ENCODE measurements at regions not wholly inside any gene's neighbourhood (a gene's known extent, or its start where the extent isn't known, plus 50 kb on each side); places are given as distances from the start of the nearest gene placed in this dataset.

- H3K4me3 Mint-ChIP-seq, result no peak overlapping the region
Observed at GRCh38 chr2:155115846-155116245, 417.4 kb downstream of the KCNJ3 start.

GRCh38 chr2:155111070-155111469 is 412.6 kb downstream of the KCNJ3 start:
- no peaks in the 10 kb centered on the region for H3K36me3 Mint-ChIP-seq
- H3K9me3 Mint-ChIP-seq, result peaks cover 2% of the 10 kb centered on the region
- no peak for DNase-seq (ENCODE audit: low spot score in 2 of 2)
- no peak for ATAC-seq (ENCODE audit: low read depth)
- no peaks in the 10 kb centered on the region for H3K4me1 Mint-ChIP-seq
- H3K27me3 Mint-ChIP-seq, result no peaks in the 10 kb centered on the region
- no peak overlapping the region for H3K27ac Mint-ChIP-seq
- no peak overlapping the region for H3K4me3 Mint-ChIP-seq

More at GRCh38 chr2:155115846-155116245, 417.4 kb downstream of the KCNJ3 start:
- no peaks in the 10 kb centered on the region for H3K4me1 Mint-ChIP-seq
- H3K9me3 Mint-ChIP-seq, result peaks cover 2% of the 10 kb centered on the region
- no peak overlapping the region for H3K27ac Mint-ChIP-seq
- H3K27me3 Mint-ChIP-seq, result no peaks in the 10 kb centered on the region
- ATAC-seq (ENCODE audit: low read depth), result no peak
- no peak for DNase-seq (ENCODE audit: low spot score in 2 of 2)
- H3K36me3 Mint-ChIP-seq, result no peaks in the 10 kb centered on the region

GRCh38 chr2:155109527-155109926 is 411.0 kb downstream of the KCNJ3 start:
- DNase-seq (ENCODE audit: low spot score in 2 of 2) (no peak), ATAC-seq (ENCODE audit: low read depth) (no peak)
- Mint-ChIP-seq H3K4me1 (no peaks in the 10 kb centered on the region), H3K9me3 (peaks cover 3% of the 10 kb centered on the region), H3K27ac (no peak overlapping the region), H3K4me3 (no peak overlapping the region), H3K36me3 (no peaks in the 10 kb centered on the region), H3K27me3 (no peaks in the 10 kb centered on the region)

- no peak for DNase-seq (ENCODE audit: low spot score in 2 of 2)
- Mint-ChIP-seq H3K36me3 (no peaks in the 10 kb centered on the region), H3K4me1 (no peaks in the 10 kb centered on the region), H3K27ac (no peak overlapping the region), H3K27me3 (no peaks in the 10 kb centered on the region), H3K4me3 (no peak overlapping the region), H3K9me3 (peaks cover 8% of the 10 kb centered on the region)
- no peak for ATAC-seq (ENCODE audit: low read depth)
Observed at GRCh38 chr2:155100261-155100660, 401.8 kb downstream of the KCNJ3 start.

- H3K27ac Mint-ChIP-seq, result no peak overlapping the region
- H3K27me3 Mint-ChIP-seq, result no peaks in the 10 kb centered on the region
- DNase-seq (ENCODE audit: low spot score in 2 of 2) (no peak), ATAC-seq (ENCODE audit: low read depth) (no peak)
- peaks cover 8% of the 10 kb centered on the region for H3K9me3 Mint-ChIP-seq
- H3K36me3 Mint-ChIP-seq, result no peaks in the 10 kb centered on the region
- H3K4me1 Mint-ChIP-seq, result no peaks in the 10 kb centered on the region
- H3K4me3 Mint-ChIP-seq, result no peak overlapping the region
Observed at GRCh38 chr2:155099784-155100183, 401.3 kb downstream of the KCNJ3 start.

GRCh38 chr2:155095613-155096012 is 397.1 kb downstream of the KCNJ3 start:
- Mint-ChIP-seq H3K4me3 (no peak overlapping the region), H3K27me3 (no peaks in the 10 kb centered on the region), H3K9me3 (peaks cover 4% of the 10 kb centered on the region), H3K27ac (no peak overlapping the region), H3K4me1 (no peaks in the 10 kb centered on the region), H3K36me3 (no peaks in the 10 kb centered on the region)
- DNase-seq (ENCODE audit: low spot score in 2 of 2), result no peak
- ATAC-seq (ENCODE audit: low read depth), result no peak

- ATAC-seq (ENCODE audit: low read depth), result no peak
- no peaks in the 10 kb centered on the region for H3K36me3 Mint-ChIP-seq
- H3K4me3 Mint-ChIP-seq, result no peak overlapping the region
Observed at GRCh38 chr2:155080373-155080772, 381.9 kb downstream of the KCNJ3 start.

GRCh38 chr2:155070489-155070888 is 372.0 kb downstream of the KCNJ3 start:
- H3K27ac Mint-ChIP-seq, result no peak overlapping the region
- DNase-seq (ENCODE audit: low spot score in 2 of 2), result no peak
- no peaks in the 10 kb centered on the region for H3K4me1 Mint-ChIP-seq
- H3K36me3 Mint-ChIP-seq, result no peaks in the 10 kb centered on the region
- ATAC-seq (ENCODE audit: low read depth), result no peak
- H3K4me3 Mint-ChIP-seq, result no peak overlapping the region
- peaks cover 2% of the 10 kb centered on the region for H3K9me3 Mint-ChIP-seq
- H3K27me3 Mint-ChIP-seq, result no peaks in the 10 kb centered on the region

More at GRCh38 chr2:155080373-155080772, 381.9 kb downstream of the KCNJ3 start:
- no peak overlapping the region for H3K27ac Mint-ChIP-seq
- no peak for DNase-seq (ENCODE audit: low spot score in 2 of 2)
- no peaks in the 10 kb centered on the region for H3K27me3 Mint-ChIP-seq
- H3K4me1 Mint-ChIP-seq, result no peaks in the 10 kb centered on the region
- no peaks in the 10 kb centered on the region for H3K9me3 Mint-ChIP-seq

- no peak overlapping the region for H3K27ac Mint-ChIP-seq
- ATAC-seq (ENCODE audit: low read depth), result no peak
- no peak overlapping the region for H3K4me3 Mint-ChIP-seq
- no peaks in the 10 kb centered on the region for H3K27me3 Mint-ChIP-seq
- H3K9me3 Mint-ChIP-seq, result peaks cover 5% of the 10 kb centered on the region
- no peaks in the 10 kb centered on the region for H3K4me1 Mint-ChIP-seq
- no peaks in the 10 kb centered on the region for H3K36me3 Mint-ChIP-seq
- no peak for DNase-seq (ENCODE audit: low spot score in 2 of 2)
Observed at GRCh38 chr2:155062922-155063258, 364.4 kb downstream of the KCNJ3 start.

- Mint-ChIP-seq H3K27ac (no peak overlapping the region), H3K9me3 (peaks cover 5% of the 10 kb centered on the region), H3K36me3 (no peaks in the 10 kb centered on the region), H3K4me1 (no peaks in the 10 kb centered on the region), H3K27me3 (no peaks in the 10 kb centered on the region), H3K4me3 (no peak overlapping the region)
- no peak for DNase-seq (ENCODE audit: low spot score in 2 of 2)
- ATAC-seq (ENCODE audit: low read depth), result no peak
Observed at GRCh38 chr2:155062250-155062921, 363.9 kb downstream of the KCNJ3 start.

GRCh38 chr2:155060896-155061295 is 362.4 kb downstream of the KCNJ3 start:
- Mint-ChIP-seq H3K27ac (no peak overlapping the region), H3K4me3 (no peak overlapping the region), H3K27me3 (no peaks in the 10 kb centered on the region), H3K36me3 (no peaks in the 10 kb centered on the region), H3K9me3 (peaks cover 3% of the 10 kb centered on the region), H3K4me1 (no peaks in the 10 kb centered on the region)
- DNase-seq (ENCODE audit: low spot score in 2 of 2) (no peak), ATAC-seq (ENCODE audit: low read depth) (no peak)

- ATAC-seq (ENCODE audit: low read depth), result no peak
- Mint-ChIP-seq H3K27ac (no peak overlapping the region), H3K4me3 (no peak overlapping the region), H3K9me3 (no peaks in the 10 kb centered on the region), H3K36me3 (no peaks in the 10 kb centered on the region), H3K27me3 (no peaks in the 10 kb centered on the region), H3K4me1 (no peaks in the 10 kb centered on the region)
- no peak for DNase-seq (ENCODE audit: low spot score in 2 of 2)
Observed at GRCh38 chr2:155054712-155055111, 356.2 kb downstream of the KCNJ3 start.

- no peak for DNase-seq (ENCODE audit: low spot score in 2 of 2)
- no peak overlapping the region for H3K4me3 Mint-ChIP-seq
Observed at GRCh38 chr2:155043097-155043496, 344.6 kb downstream of the KCNJ3 start.

GRCh38 chr2:155035308-155035707 is 336.8 kb downstream of the KCNJ3 start:
- DNase-seq (ENCODE audit: low spot score in 2 of 2) (no peak), ATAC-seq (ENCODE audit: low read depth) (no peak)
- Mint-ChIP-seq H3K4me1 (no peaks in the 10 kb centered on the region), H3K9me3 (peaks cover 2% of the 10 kb centered on the region), H3K27ac (no peak overlapping the region), H3K36me3 (no peaks in the 10 kb centered on the region), H3K4me3 (no peak overlapping the region), H3K27me3 (no peaks in the 10 kb centered on the region)

More at GRCh38 chr2:155043097-155043496, 344.6 kb downstream of the KCNJ3 start:
- H3K9me3 Mint-ChIP-seq, result peaks cover 5% of the 10 kb centered on the region
- ATAC-seq (ENCODE audit: low read depth), result no peak
- H3K27ac Mint-ChIP-seq, result no peak overlapping the region
- H3K27me3 Mint-ChIP-seq, result no peaks in the 10 kb centered on the region
- no peaks in the 10 kb centered on the region for H3K36me3 Mint-ChIP-seq
- no peaks in the 10 kb centered on the region for H3K4me1 Mint-ChIP-seq

- no peak for DNase-seq (ENCODE audit: low spot score in 2 of 2)
- Mint-ChIP-seq H3K9me3 (no peaks in the 10 kb centered on the region), H3K27ac (no peak overlapping the region), H3K27me3 (no peaks in the 10 kb centered on the region), H3K4me3 (no peak overlapping the region), H3K4me1 (no peaks in the 10 kb centered on the region), H3K36me3 (no peaks in the 10 kb centered on the region)
- no peak for ATAC-seq (ENCODE audit: low read depth)
Observed at GRCh38 chr2:155033652-155034051, 335.2 kb downstream of the KCNJ3 start.

All from memory B cell (primary cell).